CD14-positive monocyte (primary cell): ENCODE measurements at regions not wholly inside any gene's neighbourhood (a gene's known extent, or its start where the extent isn't known, plus 50 kb on each side); places are given as distances from the start of the nearest gene placed in this dataset.

Source experiments
- DNase-seq, 3 donors: peaks; one replicate each; pipeline ENCODE4 v3.0.0-alpha.2; 2011 to 2022
- H2AFZ ChIP-seq: 2 replicates; pipeline ENCODE4 v1.6.0; 2012; ENCODE audit warnings: mild to moderate bottlenecking, low read depth, low read length, inconsistent platforms; ENCODE audit not compliant: insufficient read depth, poor library complexity, severe bottlenecking
- H3K27ac ChIP-seq, 2 donors: 1 replicate in 1 of 2; 2 replicates in 1 of 2; pipeline ENCODE4 v1.5.1; 2012 to 2013; ENCODE audit warnings: low read length in 2 of 2, control low read depth in 1 of 2, inconsistent platforms in 1 of 2, low read depth in 1 of 2, mild to moderate bottlenecking in 1 of 2
- H3K27me3 ChIP-seq, 2 donors: one replicate each; pipeline versions ENCODE4 v1.6.0 to v1.6.1; 2011 to 2013; ENCODE audit warnings: low read length in 2 of 2; ENCODE audit not compliant: control insufficient read depth in 2 of 2, insufficient read depth in 2 of 2
- H3K36me3 ChIP-seq, 2 donors: replicated peaks in 1 of 2; 1 replicate in 1 of 2; 2 replicates in 1 of 2; pipeline versions ENCODE4 v1.5.1 to v1.6.1; 2012 to 2013; ENCODE audit warnings: low read length in 2 of 2, control low read depth in 1 of 2, inconsistent platforms in 1 of 2, mild to moderate bottlenecking in 1 of 2; ENCODE audit not compliant: insufficient read depth in 2 of 2, control insufficient read depth in 1 of 2
- H3K4me1 ChIP-seq, 2 donors: 1 replicate in 1 of 2; 2 replicates in 1 of 2; pipeline versions ENCODE4 v1.5.1 to v1.6.1; 2012 to 2013; ENCODE audit warnings: low read length in 2 of 2, control low read depth in 1 of 2, inconsistent platforms in 1 of 2, mild to moderate bottlenecking in 1 of 2, moderate library complexity in 1 of 2; ENCODE audit not compliant: insufficient read depth in 2 of 2, control insufficient read depth in 1 of 2
- H3K4me2 ChIP-seq: replicated peaks from 2 replicates; pipeline ENCODE3; 2012; ENCODE audit warnings: low read length, moderate library complexity, mild to moderate bottlenecking; ENCODE audit not compliant: poor library complexity, severe bottlenecking; ENCODE audit errors: extremely low read depth
- H3K4me3 ChIP-seq, 3 experiments: fragments of 200-600 bp in 1 of 3; sonication (generic) in 1 of 3; replicated peaks in 1 of 3; 1 replicate in 2 of 3; 2 replicates in 1 of 3; pipeline ENCODE4 v1.5.1; 2011 to 2013; ENCODE audit warnings: low read length in 3 of 3, mild to moderate bottlenecking in 3 of 3, control low read depth in 2 of 3, low read depth in 2 of 3, inconsistent platforms in 1 of 3, moderate library complexity in 1 of 3
- H3K79me2 ChIP-seq: 2 replicates; pipeline ENCODE4 v1.6.0; 2012; ENCODE audit warnings: mild to moderate bottlenecking, control low read depth, inconsistent platforms, low read length, moderate library complexity; ENCODE audit not compliant: insufficient read depth
- H3K9ac ChIP-seq: 2 replicates; pipeline ENCODE4 v1.6.0; 2017; ENCODE audit warnings: low read length, mild to moderate bottlenecking; ENCODE audit not compliant: insufficient read depth, poor library complexity, severe bottlenecking
- H3K9me3 ChIP-seq, 2 donors: replicated peaks in 1 of 2; 1 replicate in 1 of 2; 2 replicates in 1 of 2; pipeline versions ENCODE4 v1.5.1 to v1.6.1; 2012 to 2013; ENCODE audit warnings: low read length in 2 of 2, control low read depth in 1 of 2; ENCODE audit not compliant: control insufficient read depth in 1 of 2, insufficient read depth in 1 of 2
- H4K20me1 ChIP-seq: 2 replicates; pipeline ENCODE4 v1.6.0; 2012; ENCODE audit warnings: mild to moderate bottlenecking, low read length, control low read depth, moderate library complexity; ENCODE audit not compliant: insufficient read depth
- H3K27ac Mint-ChIP-seq, 7 donors: one replicate each; pipeline ENCODE4 v1.8.0; 2020; ENCODE audit warnings: mild to moderate bottlenecking in 7 of 7, mixed read lengths in 7 of 7, moderate library complexity in 6 of 7, inconsistent platforms in 2 of 7
- H3K27me3 Mint-ChIP-seq, 3 donors: one replicate each; pipeline ENCODE4 v1.8.0; 2021 to 2022; ENCODE audit warnings: low read depth in 3 of 3, mild to moderate bottlenecking in 3 of 3, mixed read lengths in 3 of 3, moderate library complexity in 3 of 3, inconsistent platforms in 1 of 3
- H3K36me3 Mint-ChIP-seq, 2 donors: one replicate each; pipeline ENCODE4 v1.8.0; 2020; ENCODE audit warnings: mixed read lengths in 2 of 2, inconsistent platforms in 1 of 2, mild to moderate bottlenecking in 1 of 2
- H3K4me1 Mint-ChIP-seq: one replicate; pipeline ENCODE4 v1.8.0; 2020; ENCODE audit warnings: mild to moderate bottlenecking, mixed read lengths
- H3K4me3 Mint-ChIP-seq, 2 donors: one replicate each; pipeline ENCODE4 v1.8.0; 2020; ENCODE audit warnings: mild to moderate bottlenecking in 2 of 2, mixed read lengths in 2 of 2, moderate library complexity in 1 of 2
- H3K9me3 Mint-ChIP-seq, 7 donors: one replicate each; pipeline ENCODE4 v1.8.0; 2020 to 2022; ENCODE audit warnings: mixed read lengths in 7 of 7, mild to moderate bottlenecking in 6 of 7, moderate library complexity in 6 of 7, inconsistent platforms in 2 of 7
- CTCF ChIP-seq: fragments of 200-600 bp; IDR thresholded peaks from one replicate; pipeline ENCODE4 v1.8.0; 2022; ENCODE audit warnings: antibody characterized with exemption, mild to moderate bottlenecking
- WGBS: methylation state at CpG from one replicate; pipeline ENCODE4 v1.1.5; 2013; ENCODE audit warnings: missing lambda C conversion rate; ENCODE audit not compliant: insufficient coverage; 5-methylcytosine and 5-hydroxymethylcytosine counted together
- intact Hi-C, 2 donors: fragments of 100-400 bp; cut with micrococcal nuclease; formaldehyde crosslinking; loops; one replicate each; pipeline versions ENCODE4 v1.15.0 to v1.15.1; 2023

GRCh38 chr7:114795475-114795874 lies 126.4 kb upstream of the MDFIC start:
- no peak overlapping the region for H3K4me3 ChIP-seq
- no peak overlapping the region for H3K9ac ChIP-seq
- no peaks in the 10 kb centered on the region for H3K27me3 ChIP-seq
- H3K4me3 Mint-ChIP-seq, result no peak overlapping the region
- no peak overlapping the region for H3K27ac ChIP-seq
- H3K79me2 ChIP-seq, result no peaks in the 10 kb centered on the region
- H3K4me2 ChIP-seq, result no peak overlapping the region
- DNase-seq, result no peak
- H4K20me1 ChIP-seq, result no peaks in the 10 kb centered on the region
- H3K9me3 Mint-ChIP-seq, result peaks cover 0 to 2% (median 0%) of the 10 kb centered on the region in 7 donors
- no peaks in the 10 kb centered on the region for H3K36me3 ChIP-seq
- no peaks in the 10 kb centered on the region for H3K4me1 Mint-ChIP-seq
- H3K27me3 Mint-ChIP-seq, result peaks cover 0 to 1% (median 0%) of the 10 kb centered on the region in 3 donors
- no peak overlapping the region for H3K27ac Mint-ChIP-seq
- no peaks in the 10 kb centered on the region for H3K9me3 ChIP-seq
- no peak for TF ChIP-seq CTCF
- no peaks in the 10 kb centered on the region for H3K4me1 ChIP-seq
- 90% methylated on average over 2 of the region's 2 CpGs for WGBS
- H3K36me3 Mint-ChIP-seq, result no peaks in the 10 kb centered on the region
- intact Hi-C loops, result no loop called here
- no peak overlapping the region for H2AFZ ChIP-seq

GRCh38 chr7:114799628-114800028 lies 122.3 kb upstream of the MDFIC start:
- no peak overlapping the region for H3K27ac Mint-ChIP-seq
- H3K9me3 Mint-ChIP-seq, result no peaks in the 10 kb centered on the region
- no CpG with 5 or more reads among the region's 4 CpGs for whole genome bisulfite sequencing

More at GRCh38 chr7:114799628-114800028, 122.3 kb upstream of the MDFIC start:
- Histone ChIP-seq H3K36me3 (no peaks in the 10 kb centered on the region), H3K9ac (no peak overlapping the region), H3K4me3 (no peak overlapping the region), H3K4me2 (no peak overlapping the region), H3K27ac (no peak overlapping the region), H3K27me3 (no peaks in the 10 kb centered on the region), H3K79me2 (no peaks in the 10 kb centered on the region), H3K4me1 (no peaks in the 10 kb centered on the region), H2AFZ (no peak overlapping the region), H4K20me1 (no peaks in the 10 kb centered on the region), H3K9me3 (no peaks in the 10 kb centered on the region)
- peaks cover 0 to 1% (median 0%) of the 10 kb centered on the region in 3 donors for H3K27me3 Mint-ChIP-seq
- H3K4me1 Mint-ChIP-seq, result no peaks in the 10 kb centered on the region
- H3K4me3 Mint-ChIP-seq, result no peak overlapping the region
- TF ChIP-seq CTCF, result no peak
- no peaks in the 10 kb centered on the region for H3K36me3 Mint-ChIP-seq
- intact Hi-C loops, result no loop called here
- DNase-seq, result no peak
